ENCODE measurements at regions not wholly inside any gene's neighbourhood (a gene's known extent, or its start where the extent isn't known, plus 50 kb on each side); places are given as distances from the start of the nearest gene placed in this dataset.

DNA sequence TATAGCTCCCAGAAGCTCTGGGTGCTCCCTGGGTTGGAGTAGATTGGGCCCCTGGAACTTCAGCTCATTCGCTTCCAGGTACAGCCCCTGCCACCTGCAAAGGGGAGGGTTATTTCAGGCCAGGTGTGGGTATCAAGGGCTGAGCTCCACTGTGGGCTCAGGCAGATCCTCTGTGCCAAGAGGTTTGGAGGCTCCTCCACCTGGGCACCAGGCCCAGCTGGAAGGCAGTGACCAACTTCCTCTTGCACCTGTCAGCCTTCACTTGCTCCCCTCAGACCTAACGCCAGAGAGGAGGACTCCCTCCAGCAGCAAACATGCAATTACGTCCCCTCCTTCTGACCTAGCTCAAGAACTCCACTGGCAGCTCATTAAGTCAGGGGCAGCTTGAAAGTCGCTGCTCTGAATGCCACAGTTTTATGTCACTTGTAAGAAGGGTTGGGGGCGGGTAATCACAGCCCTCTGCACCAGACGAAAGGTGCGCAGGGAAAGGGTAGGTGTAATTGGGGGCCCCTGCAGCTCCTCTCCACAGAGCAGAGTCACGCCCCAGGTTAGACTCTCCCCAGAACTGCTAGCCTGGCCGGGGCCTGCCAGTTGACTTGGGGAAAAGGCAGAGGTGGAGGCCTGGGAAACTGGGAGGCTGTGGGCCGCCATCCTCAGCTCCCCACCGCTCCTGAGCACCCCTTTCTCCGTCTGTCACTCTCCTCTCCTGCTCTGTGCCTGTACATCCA, 125.0 kb upstream of the TMPRSS2 start:
- DNase-seq (ENCODE audit: low spot score): no peak

DNA sequence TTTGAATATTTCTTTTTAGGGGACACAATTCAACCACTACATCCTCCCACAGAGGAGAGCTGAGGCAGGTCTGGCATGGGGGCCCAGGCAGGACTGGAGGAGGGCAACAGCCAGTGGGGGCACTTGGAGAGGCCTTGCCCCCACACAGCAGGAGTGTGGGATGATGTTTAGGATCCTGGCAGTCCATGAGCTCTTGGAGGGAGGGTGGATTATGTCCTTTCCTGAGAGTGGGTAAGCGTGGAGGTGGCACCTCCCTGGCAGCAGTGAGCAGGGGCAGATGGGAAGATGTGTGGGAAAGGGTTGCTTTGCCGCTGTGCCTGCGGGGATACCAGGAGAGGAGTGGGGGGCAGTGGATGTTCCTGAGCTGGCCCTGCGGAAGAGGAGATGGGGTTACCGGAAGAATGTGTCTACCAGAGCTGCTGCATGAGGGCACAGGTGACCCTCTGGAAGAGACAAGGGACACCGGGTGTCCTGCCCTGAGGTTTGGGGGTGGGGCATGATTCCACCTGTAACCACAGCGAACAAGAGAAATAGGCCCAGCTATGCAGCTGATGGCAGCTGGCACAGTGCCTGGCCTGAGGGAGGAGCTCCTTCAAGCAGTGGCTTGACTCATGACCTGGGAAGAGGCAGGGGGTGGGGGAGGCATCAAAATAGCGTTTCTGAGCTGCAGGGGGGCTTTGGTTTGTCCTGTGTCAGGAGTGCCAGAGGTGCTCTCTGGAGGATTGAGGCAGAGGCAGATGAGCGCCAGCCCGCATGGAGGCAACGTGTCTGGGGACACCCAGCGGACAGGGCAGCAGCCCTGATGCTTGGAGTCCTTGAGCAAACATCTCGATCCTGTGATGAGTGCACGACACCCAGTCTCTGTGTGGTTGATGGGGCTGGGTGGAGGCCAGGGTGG, 123.9 kb upstream of the TMPRSS2 start:
- no peak for DNase-seq (ENCODE audit: low spot score)

- no peak for DNase-seq (ENCODE audit: low spot score)
Measured at GRCh38 chr21:41630917-41631316, 123.0 kb upstream of the TMPRSS2 start.

DNA sequence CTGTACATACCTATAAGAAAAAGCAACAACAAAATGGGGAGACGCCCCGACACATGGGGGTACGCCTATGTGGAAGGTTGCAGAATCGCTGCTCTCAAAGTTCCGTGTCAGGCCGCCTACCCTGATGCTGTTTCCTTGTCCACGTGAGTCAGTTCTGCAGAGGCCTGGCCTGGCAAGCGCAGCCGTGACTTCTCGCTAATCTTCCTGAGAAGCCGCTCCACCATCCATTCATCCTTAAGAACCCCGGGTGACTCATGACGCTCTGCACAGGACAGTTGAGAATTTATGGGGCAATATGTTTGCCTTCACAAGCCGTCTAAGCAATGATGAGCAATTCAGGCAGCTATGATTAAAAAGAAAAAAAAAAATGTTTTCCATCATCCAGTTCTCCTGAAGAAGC, 122.3 kb upstream of the TMPRSS2 start:
- DNase-seq (ENCODE audit: low spot score): no peak

DNA sequence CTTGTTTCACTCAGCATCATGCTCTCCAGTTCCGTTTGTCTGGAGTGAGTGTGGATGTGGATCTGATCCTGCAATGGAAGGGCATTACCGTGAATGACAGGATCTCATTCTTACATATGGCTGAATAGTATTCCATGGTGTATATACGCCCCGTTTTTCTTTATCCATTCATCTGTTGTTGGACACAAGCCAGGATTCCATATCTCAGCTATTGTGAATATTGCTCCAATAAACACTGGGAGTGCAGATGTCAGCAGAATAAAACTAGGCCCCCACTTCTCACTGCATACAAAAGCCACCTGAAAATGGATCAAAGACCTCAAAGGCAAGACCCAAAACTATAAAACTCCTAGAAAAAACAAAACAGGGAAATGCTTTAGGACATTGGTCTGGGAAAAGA, 120.3 kb upstream of the TMPRSS2 start:
- no peak for DNase-seq (ENCODE audit: low spot score)

DNA sequence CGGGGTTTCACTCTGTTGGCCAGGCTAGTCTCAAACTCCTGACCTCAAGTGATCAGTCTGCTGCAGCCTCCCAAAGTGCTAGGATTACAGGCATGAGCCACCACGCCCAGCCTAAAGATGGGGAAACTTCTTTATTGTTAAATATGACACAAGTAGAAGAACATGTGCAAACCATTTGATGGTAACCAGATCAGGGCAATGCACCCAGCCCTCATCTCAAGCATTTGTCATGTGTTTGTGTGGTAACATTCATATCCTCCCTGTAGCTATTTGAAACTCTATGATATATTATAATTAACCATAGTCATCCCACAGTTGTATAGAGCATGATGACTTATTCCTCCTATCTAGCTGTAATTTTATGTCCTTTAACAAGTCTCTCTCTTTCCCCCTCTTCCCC, 119.5 kb upstream of the TMPRSS2 start:
- no peak for DNase-seq (ENCODE audit: low spot score)

- no peak for DNase-seq (ENCODE audit: low spot score)
Measured at GRCh38 chr21:41626021-41626420, 118.1 kb upstream of the TMPRSS2 start.

DNA sequence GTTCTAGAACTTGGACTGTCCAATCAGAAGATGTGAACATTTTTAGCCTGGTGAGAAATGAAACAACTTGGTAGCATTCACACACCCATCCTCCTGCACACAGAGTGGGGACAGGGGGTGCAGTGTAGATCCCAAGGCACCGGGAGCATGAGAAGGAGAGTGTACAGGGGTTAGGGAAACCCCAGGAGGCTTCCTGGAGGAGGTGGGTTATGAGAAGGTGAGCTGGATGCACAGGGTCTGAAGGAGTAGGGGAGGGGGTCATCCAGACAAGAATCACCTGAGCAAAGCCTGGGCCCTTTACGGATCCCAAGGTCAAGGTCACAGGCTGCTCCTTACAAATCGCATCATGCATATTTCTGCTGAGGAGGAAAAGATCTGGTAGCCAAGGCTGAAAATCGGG, 117.5 kb upstream of the TMPRSS2 start:
- no peak for DNase-seq (ENCODE audit: low spot score)

GRCh38 chr21:41624674-41625310, 116.8 kb upstream of the TMPRSS2 start:
- no peak for DNase-seq (ENCODE audit: low spot score)

- DNase-seq (ENCODE audit: low spot score): no peak
Measured at GRCh38 chr21:41623945-41624344, 116.0 kb upstream of the TMPRSS2 start.

DNA sequence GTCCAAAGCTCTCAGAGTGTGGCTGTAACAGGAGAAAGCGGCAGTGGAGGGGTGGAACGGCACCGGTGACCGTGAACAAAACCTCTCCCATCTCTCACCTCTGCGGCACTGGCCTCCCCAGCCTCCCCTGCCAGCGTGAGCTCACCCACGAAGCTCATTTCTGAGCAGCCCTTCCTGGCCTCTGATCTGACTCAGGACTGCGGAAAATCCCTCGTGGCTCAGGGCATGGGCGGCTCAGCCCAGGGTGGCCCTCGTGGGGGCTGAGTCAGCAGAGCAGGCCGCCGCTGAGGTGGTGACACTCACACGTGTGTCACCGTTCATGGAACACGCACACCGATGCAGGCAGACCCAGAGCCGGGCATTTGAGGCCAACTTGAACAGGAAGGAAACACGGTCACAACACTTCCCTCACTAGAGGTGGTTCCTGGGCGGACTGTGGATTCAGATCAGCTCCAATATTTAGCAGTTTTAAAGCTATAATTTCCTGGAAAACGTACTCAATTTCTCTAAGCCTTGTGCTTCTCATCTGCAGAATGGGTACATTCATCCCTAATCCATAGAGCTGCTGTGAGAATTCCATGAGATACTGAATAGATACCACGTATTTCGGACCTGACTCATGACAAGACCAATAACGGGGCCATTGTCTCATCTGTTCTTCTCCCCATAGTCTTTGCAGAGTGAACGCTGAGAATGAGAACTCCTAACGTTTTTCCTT, 115.0 kb upstream of the TMPRSS2 start:
- DNase-seq (ENCODE audit: low spot score): no peak

- no peak for DNase-seq (ENCODE audit: low spot score)
Measured at GRCh38 chr21:41622201-41622600, 114.2 kb upstream of the TMPRSS2 start.

DNA sequence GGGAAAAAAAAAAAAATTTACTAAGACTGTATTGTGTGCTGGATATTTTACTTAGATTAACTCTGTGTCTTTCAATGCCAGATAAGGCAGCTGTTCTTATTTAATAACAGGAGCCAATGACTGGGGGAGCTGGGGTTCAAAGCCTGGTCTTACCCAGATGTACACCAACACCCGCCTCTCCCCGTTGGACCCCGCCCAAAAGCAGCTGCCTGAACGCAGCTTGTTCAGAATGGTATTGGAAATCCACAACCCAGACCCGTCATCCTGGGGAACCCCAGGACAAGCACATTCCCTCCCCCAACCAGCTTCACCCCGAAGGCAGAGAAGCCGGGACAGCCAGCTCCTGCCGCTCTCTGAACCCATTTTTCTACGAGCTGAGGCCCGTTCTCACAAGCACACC, 113.6 kb upstream of the TMPRSS2 start:
- DNase-seq (ENCODE audit: low spot score): no peak

GRCh38 chr21:41620982-41621381, 113.0 kb upstream of the TMPRSS2 start:
- DNase-seq (ENCODE audit: low spot score): no peak

GRCh38 chr21:41620541-41620940, 112.6 kb upstream of the TMPRSS2 start:
- no peak for DNase-seq (ENCODE audit: low spot score)

DNA sequence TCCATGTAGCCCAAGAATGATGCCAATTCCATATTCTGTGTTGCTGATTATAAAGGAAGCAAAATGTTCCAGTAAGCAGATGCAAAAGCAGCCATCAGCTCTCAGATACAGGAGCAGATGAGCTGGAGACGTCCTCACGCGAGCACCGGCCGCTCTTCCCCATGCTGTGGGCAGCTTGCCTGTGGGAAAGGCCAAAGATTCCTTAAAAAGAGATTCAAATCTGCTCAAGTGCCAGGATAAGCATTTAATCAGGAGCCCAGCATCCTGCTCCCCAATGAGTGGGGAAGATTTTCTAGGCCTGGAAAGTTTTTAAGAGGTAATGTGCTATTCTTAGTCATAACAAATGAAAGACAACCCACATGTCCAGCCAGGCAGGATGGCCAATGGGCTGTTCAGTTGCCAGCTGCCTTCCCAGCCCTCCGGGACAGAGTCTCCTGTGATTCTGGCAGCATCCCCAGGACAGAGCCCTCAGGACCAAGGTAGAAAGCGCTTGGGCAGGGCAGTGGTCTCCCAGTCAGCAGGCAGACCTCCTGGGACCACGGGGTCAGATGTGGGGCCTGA, 108.2 kb upstream of the TMPRSS2 start:
- DNase-seq (ENCODE audit: low spot score): no peak

DNA sequence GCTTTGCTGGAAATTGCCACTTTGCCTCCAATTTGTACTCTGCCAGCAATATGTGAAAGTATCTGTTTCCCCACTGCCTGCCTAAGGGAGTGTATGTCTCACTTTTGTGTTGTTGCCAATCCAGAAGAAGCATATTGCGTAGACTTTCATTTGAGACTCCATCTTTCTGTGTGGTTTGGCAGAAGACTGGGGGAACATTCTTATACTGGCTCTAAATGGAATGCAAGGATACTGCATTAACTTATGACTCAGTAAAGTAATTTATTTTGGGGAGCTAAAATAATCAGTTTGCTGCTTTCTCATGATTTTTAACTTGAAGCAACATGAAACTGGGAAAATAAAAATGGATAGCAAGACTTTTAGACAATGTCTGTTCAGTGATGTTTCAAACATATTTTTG, 107.7 kb upstream of the TMPRSS2 start:
- no peak for DNase-seq (ENCODE audit: low spot score)

- DNase-seq (ENCODE audit: low spot score): no peak
Measured at GRCh38 chr21:41614511-41614910, 106.6 kb upstream of the TMPRSS2 start.

GRCh38 chr21:41613533-41613909, 105.6 kb upstream of the TMPRSS2 start:
- no peak for DNase-seq (ENCODE audit: low spot score)

DNA sequence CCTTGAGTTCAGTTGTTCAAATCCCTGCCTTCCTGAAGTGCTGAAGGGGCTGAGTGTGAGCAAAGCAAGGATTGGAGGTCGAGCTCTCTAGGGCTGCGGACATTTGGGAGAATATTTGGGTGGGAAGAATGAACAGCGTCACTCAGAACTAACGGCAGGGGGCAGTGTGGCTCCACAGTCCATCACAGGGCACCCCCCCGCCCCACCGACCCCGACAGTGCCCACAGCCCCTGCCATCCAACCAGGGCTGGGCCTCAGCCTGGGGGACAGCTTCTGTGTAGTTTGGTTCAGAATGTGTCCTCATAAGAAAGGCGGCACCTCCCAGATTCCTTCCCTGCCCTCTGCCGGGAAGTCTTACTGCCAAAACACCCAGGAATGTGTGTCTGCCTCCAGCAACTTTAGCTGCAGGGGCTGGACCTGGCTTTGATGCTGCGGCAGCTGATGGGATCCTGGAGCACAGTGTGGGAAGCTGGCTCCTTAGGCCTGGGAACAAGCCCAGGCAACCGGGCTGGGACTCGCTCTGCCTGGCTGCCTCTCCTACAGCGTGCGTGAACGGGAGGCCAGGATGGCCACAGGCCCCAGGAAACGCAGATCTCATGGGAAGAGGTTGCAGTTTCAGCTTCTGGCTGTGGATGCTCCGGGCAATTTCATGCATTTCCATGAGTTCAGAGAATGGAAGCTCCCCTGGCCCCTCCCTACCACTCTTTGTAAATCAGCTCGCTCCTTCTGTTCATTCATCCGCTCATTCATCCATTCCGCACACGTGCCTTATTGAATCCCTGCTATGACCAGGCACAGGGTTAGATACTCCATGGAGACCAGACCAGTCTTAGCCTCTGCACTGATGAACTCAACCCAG, 104.9 kb upstream of the TMPRSS2 start:
- DNase-seq (ENCODE audit: low spot score): peak; percentile 60

All from globus pallidus (tissue), 1 donor.